Mesothelial cell of epicardium (in vitro differentiated cells): ENCODE measurements at regions not wholly inside any gene's neighbourhood (a gene's known extent, or its start where the extent isn't known, plus 50 kb on each side); places are given as distances from the start of the nearest gene placed in this dataset.

Experiments
- DNase-seq, 2 experiments: peaks; one replicate each; pipeline ENCODE4 v3.0.0; 2021; ENCODE audit warnings: low spot score in 2 of 2; ENCODE audit not compliant: unreplicated experiment in 2 of 2
- H3K27ac Mint-ChIP-seq: 2 replicates; pipeline ENCODE4 v1.8.0; 2021; ENCODE audit warnings: mixed read lengths
- H3K27me3 Mint-ChIP-seq: 2 replicates; pipeline ENCODE4 v1.8.0; 2021; ENCODE audit warnings: low read depth, mixed read lengths
- H3K36me3 Mint-ChIP-seq: 2 replicates; pipeline ENCODE4 v1.8.0; 2021; ENCODE audit warnings: mixed read lengths
- H3K4me1 Mint-ChIP-seq: 2 replicates; pipeline ENCODE4 v1.8.0; 2021; ENCODE audit warnings: mixed read lengths
- H3K4me3 Mint-ChIP-seq: 2 replicates; pipeline ENCODE4 v1.8.0; 2021; ENCODE audit warnings: mild to moderate bottlenecking, moderate library complexity, mixed read lengths
- H3K9me3 Mint-ChIP-seq: 2 replicates; pipeline ENCODE4 v1.8.0; 2021; ENCODE audit warnings: mixed read lengths
- CTCF ChIP-seq: fragments of 200-600 bp; sonication (generic); IDR thresholded peaks from one replicate; pipeline ENCODE4 v1.5.0; 2021; ENCODE audit warnings: antibody characterized with exemption; ENCODE audit not compliant: unreplicated experiment

GRCh38 chr11:29755474-29755873 lies 261.4 kb downstream of the KCNA4 start:
- no peak overlapping the region for H3K27ac Mint-ChIP-seq
- no peak for TF ChIP-seq CTCF
- H3K27me3 Mint-ChIP-seq, result peaks cover 5% of the 10 kb centered on the region

DNA sequence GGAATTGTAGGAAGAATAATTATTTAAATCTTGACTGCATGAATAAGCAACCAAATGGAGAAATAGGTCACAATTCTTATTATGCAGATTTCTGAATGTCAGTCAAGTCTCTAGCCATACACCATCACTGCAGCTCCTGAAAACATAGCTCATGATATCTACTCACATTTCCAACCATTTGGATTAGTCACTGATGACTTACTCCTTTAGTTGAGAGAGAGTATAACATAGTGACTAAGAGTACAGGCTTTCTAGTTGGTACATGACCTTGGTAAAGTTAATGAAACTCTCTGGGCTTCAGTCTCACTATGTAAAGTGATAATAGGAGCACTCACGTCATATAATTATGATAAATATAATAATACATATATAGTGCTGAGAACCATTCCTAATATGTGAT lies 265.2 kb downstream of the KCNA4 start:
- Mint-ChIP-seq H3K27ac (no peak overlapping the region), H3K4me1 (peaks cover 2% of the 10 kb centered on the region), H3K4me3 (no peak overlapping the region), H3K36me3 (no peaks in the 10 kb centered on the region), H3K9me3 (no peaks in the 10 kb centered on the region), H3K27me3 (peaks cover 5% of the 10 kb centered on the region)
- no peak for DNase-seq
- TF ChIP-seq CTCF, result no peak

More at GRCh38 chr11:29755474-29755873, 261.4 kb downstream of the KCNA4 start:
- DNase-seq, result no peak
- Mint-ChIP-seq H3K4me3 (no peak overlapping the region), H3K9me3 (peaks cover 5% of the 10 kb centered on the region), H3K36me3 (no peaks in the 10 kb centered on the region), H3K4me1 (no peaks in the 10 kb centered on the region)

DNA sequence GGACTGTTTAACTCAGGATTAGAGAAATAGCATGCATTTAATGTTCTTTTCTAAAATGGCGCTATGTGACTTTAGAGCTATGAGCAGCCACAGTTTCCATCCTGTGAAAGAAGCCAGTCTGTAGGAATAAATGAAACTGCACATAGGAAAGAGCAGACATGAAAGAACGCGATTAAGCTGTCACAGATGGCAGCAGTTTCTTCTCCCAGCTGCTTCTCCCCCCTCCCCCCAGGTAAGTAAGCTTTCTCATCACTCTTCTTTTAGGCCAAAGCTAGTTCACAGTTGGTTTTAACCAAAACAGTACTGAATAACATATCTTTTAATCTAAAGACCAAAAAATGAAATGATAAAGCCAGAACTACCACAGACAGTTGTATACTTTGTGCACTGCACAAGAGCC lies 266.4 kb downstream of the KCNA4 start:
- peaks cover 5% of the 10 kb centered on the region for H3K27me3 Mint-ChIP-seq
- no peak for DNase-seq
- no peak overlapping the region for H3K27ac Mint-ChIP-seq
- no peaks in the 10 kb centered on the region for H3K36me3 Mint-ChIP-seq
- peaks cover 2% of the 10 kb centered on the region for H3K4me1 Mint-ChIP-seq
- peaks cover 4% of the 10 kb centered on the region for H3K9me3 Mint-ChIP-seq
- no peak overlapping the region for H3K4me3 Mint-ChIP-seq
- no peak for TF ChIP-seq CTCF

GRCh38 chr11:29734287-29734686 lies 282.5 kb downstream of the KCNA4 start:
- Mint-ChIP-seq H3K4me1 (no peaks in the 10 kb centered on the region), H3K27ac (no peak overlapping the region), H3K4me3 (no peak overlapping the region), H3K36me3 (no peaks in the 10 kb centered on the region), H3K27me3 (no peaks in the 10 kb centered on the region), H3K9me3 (peaks cover 10% of the 10 kb centered on the region)
- DNase-seq, result no peak
- no peak for TF ChIP-seq CTCF

GRCh38 chr11:29713831-29714320 lies 303.0 kb downstream of the KCNA4 start:
- no peaks in the 10 kb centered on the region for H3K36me3 Mint-ChIP-seq
- H3K27ac Mint-ChIP-seq, result no peak overlapping the region
- DNase-seq, result no peak
- no peak overlapping the region for H3K4me3 Mint-ChIP-seq
- H3K9me3 Mint-ChIP-seq, result peaks cover 3% of the 10 kb centered on the region
- no peaks in the 10 kb centered on the region for H3K27me3 Mint-ChIP-seq
- no peak for TF ChIP-seq CTCF
- peaks cover 22% of the 10 kb centered on the region for H3K4me1 Mint-ChIP-seq

DNA sequence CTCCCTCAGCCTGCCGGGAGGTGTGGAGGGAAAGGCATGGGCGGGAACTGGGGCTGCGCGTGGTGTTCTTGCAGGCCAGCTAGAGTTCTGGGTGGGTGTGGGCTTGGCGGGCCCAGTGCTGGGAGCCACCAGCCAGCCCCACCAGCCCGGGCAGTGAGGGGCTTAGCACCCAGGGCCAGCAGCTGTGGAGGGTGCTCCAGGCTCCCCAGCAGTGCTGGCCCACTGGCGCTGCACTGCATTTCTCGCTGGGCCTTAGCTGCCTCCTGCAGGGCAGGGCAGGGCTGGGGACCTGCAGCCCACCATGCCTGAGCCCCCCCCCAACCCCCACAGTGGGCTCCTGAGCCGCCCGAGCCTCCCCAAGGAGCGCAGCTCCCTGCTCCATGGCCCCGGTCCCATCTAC lies 304.2 kb downstream of the KCNA4 start:
- TF ChIP-seq CTCF, result no peak
- H3K9me3 Mint-ChIP-seq, result peaks cover 3% of the 10 kb centered on the region
- H3K36me3 Mint-ChIP-seq, result no peaks in the 10 kb centered on the region
- DNase-seq, result no peak
- H3K27ac Mint-ChIP-seq, result no peak overlapping the region
- no peak overlapping the region for H3K4me3 Mint-ChIP-seq
- H3K4me1 Mint-ChIP-seq, result peaks cover 22% of the 10 kb centered on the region
- H3K27me3 Mint-ChIP-seq, result no peaks in the 10 kb centered on the region
